ENCODE measurements at regions not wholly inside any gene's neighbourhood (a gene's known extent, or its start where the extent isn't known, plus 50 kb on each side); places are given as distances from the start of the nearest gene placed in this dataset.

GRCh38 chr2:236746833-236747232 lies 177.2 kb downstream of the ACKR3 start:
- TF ChIP-seq CTCF (conservative IDR thresholded peaks at IDR 0.05): no peak
- no peak for TF ChIP-seq EZH2 (IDR thresholded peaks at IDR 0.05; ENCODE audit: low read depth)
